Naive B cell (primary cell): ENCODE measurements at regions not wholly inside any gene's neighbourhood (a gene's known extent, or its start where the extent isn't known, plus 50 kb on each side); places are given as distances from the start of the nearest gene placed in this dataset.
A peak's percentile ranks its signal among the peaks of the same experiment; 100 is the strongest.

Source experiments
- ATAC-seq, 2 donors: fragments of 150-1000 bp; cut with Tn5 transposase; 2 replicates each; pipeline ENCODE4 v1.10.0; 2021; ENCODE audit warnings: low read depth in 2 of 2, mild to moderate bottlenecking in 2 of 2, moderate library complexity in 2 of 2
- DNase-seq: peaks from one replicate; pipeline ENCODE4 v3.0.0; 2022
- H3K27ac Mint-ChIP-seq, 6 donors: one replicate each; pipeline ENCODE4 v1.8.0; 2020 to 2022; ENCODE audit warnings: mild to moderate bottlenecking in 6 of 6, mixed read lengths in 6 of 6, moderate library complexity in 5 of 6, inconsistent platforms in 2 of 6
- H3K27me3 Mint-ChIP-seq, 3 donors: one replicate each; pipeline ENCODE4 v1.8.0; 2021 to 2022; ENCODE audit warnings: mixed read lengths in 3 of 3, mild to moderate bottlenecking in 1 of 3
- H3K36me3 Mint-ChIP-seq, 2 donors: one replicate each; pipeline ENCODE4 v1.8.0; 2020 to 2022; ENCODE audit warnings: mixed read lengths in 2 of 2, inconsistent platforms in 1 of 2, mild to moderate bottlenecking in 1 of 2
- H3K4me1 Mint-ChIP-seq, 3 donors: one replicate each; pipeline ENCODE4 v1.8.0; 2020 to 2022; ENCODE audit warnings: mixed read lengths in 3 of 3, inconsistent platforms in 1 of 3, mild to moderate bottlenecking in 1 of 3, moderate library complexity in 1 of 3
- H3K4me3 Mint-ChIP-seq, 8 donors: one replicate each; pipeline ENCODE4 v1.8.0; 2020 to 2022; ENCODE audit warnings: mild to moderate bottlenecking in 8 of 8, mixed read lengths in 8 of 8, moderate library complexity in 8 of 8, inconsistent platforms in 2 of 8
- H3K9me3 Mint-ChIP-seq, 7 donors: one replicate each; pipeline ENCODE4 v1.8.0; 2020 to 2022; ENCODE audit warnings: mixed read lengths in 7 of 7, mild to moderate bottlenecking in 5 of 7, inconsistent platforms in 2 of 7, moderate library complexity in 1 of 7

DNA sequence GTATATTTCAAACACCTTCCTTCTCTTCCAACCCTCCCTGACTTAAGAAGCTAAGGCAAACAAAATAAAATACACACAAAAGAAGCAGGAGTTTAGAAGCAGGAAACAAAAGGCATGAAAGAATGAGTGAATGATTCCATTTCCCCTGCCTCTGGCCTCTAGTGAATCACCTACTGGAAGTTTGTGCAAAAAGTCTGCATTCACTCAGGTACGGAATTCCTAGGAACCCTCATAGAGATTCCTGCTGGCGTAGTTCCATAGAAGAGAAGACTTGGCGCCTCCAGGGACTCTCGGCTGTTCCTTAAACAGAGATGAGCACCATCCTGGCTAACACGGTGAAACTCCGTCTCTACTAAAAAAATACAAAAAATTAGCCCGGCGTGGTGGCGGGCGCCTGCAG is 125.9 kb upstream of the TBL1X start:
- Mint-ChIP-seq H3K27ac (no peak overlapping the region), H3K36me3 (no peaks in the 10 kb centered on the region), H3K9me3 (peaks cover 0 to 5% (median 0%) of the 10 kb centered on the region in 7 donors), H3K27me3 (no peaks in the 10 kb centered on the region), H3K4me3 (peak overlapping the region in 2 of 8 donors; percentile 24 to 37), H3K4me1 (peaks cover 32 to 61% (median 35%) of the 10 kb centered on the region in 3 donors)
- ATAC-seq: no peak
- no peak for DNase-seq

DNA sequence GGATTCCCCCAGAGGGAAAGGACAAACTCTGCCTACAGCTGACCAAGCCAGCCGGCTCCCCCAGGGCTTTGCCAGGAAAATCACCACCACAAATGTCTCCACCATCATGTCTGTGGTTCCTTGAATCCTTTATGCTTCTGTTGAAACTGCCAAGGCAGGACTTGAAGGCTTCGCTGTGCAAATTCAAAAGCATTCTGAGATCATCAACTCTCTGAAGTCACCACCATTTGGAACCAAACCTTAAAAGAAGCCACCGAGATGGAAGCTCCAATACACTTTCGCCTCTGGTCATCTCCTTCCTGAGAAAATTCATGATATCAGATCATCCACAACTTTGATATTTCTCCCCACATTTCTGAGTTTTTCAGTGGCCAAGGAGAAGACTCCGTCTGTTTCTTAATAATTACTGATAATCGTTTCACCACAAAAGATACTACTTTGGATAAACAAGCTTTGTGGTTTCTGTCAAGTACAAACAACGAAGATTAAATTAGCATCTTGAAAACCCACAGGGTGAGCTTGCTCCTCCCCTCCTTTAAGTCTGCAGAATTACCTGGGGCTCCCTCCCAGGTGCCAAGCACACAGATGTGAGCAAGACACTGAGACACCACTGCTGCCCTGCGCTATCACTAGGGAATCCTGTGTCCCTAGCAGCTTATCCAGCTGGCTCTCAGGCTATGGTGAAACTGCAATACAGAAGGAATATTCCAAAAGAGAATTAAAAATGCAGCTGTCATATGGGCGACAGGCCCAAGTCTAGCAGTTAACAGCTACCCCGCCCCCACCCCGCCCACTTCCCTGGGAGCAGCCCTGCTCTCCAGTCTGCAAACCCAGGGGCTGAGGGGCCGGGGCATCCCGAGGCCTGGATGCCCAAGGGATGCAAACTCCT is 125.0 kb upstream of the TBL1X start:
- H3K4me1 Mint-ChIP-seq: peaks cover 32 to 62% (median 35%) of the 10 kb centered on the region in 3 donors
- H3K27me3 Mint-ChIP-seq: no peaks in the 10 kb centered on the region
- peak overlapping the region in 6 of 8 donors; percentile 42 to 89 (median 74) for H3K4me3 Mint-ChIP-seq
- peak overlapping the region in 3 of 6 donors; percentile 69 to 93 (median 78) for H3K27ac Mint-ChIP-seq
- H3K36me3 Mint-ChIP-seq: no peaks in the 10 kb centered on the region
- H3K9me3 Mint-ChIP-seq: peaks cover 0 to 5% (median 0%) of the 10 kb centered on the region in 7 donors
- DNase-seq (no peak), ATAC-seq (no peak)

DNA sequence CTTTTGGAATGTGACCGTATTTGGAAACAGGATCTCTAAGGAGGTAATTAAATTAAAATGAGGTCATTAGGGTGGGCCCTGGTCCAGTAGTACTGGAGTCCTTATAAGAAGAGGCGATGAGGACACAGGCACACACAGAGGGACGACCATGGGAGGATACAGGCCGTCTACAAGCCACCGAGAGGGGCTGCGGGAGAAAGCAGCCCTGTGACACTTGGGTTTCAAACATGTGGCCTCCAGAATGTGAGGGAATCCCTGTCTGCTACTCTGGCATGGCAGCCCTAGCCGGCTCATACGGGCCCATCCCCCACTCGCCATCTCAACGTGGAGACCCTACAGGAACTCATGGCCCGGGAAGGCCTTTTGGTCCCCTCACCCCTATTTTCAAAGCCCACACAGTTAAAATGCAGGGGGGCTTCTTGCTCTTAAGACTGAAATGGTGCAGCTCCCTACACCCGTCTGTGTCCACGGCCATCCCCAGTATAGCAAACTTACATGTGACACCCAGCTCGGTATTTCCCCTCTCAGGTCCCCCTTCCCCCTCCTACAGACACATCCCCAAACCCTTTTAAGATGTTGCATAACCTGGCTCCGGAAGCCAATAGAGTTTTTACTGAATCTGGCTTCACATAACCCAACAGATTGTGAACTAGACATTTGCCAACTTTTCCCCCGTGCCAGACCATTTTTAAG is 124.1 kb upstream of the TBL1X start:
- Mint-ChIP-seq H3K9me3 (peaks cover 0 to 6% (median 0%) of the 10 kb centered on the region in 7 donors), H3K4me3 (peak overlapping the region; percentile 82 to 89 (median 85)), H3K4me1 (peaks cover 32 to 59% (median 35%) of the 10 kb centered on the region in 3 donors), H3K27ac (peak overlapping the region; percentile 87 to 98 (median 95)), H3K36me3 (no peaks in the 10 kb centered on the region), H3K27me3 (no peaks in the 10 kb centered on the region)
- peak; percentile 63 to 71 for ATAC-seq
- DNase-seq: peak; percentile 57

DNA sequence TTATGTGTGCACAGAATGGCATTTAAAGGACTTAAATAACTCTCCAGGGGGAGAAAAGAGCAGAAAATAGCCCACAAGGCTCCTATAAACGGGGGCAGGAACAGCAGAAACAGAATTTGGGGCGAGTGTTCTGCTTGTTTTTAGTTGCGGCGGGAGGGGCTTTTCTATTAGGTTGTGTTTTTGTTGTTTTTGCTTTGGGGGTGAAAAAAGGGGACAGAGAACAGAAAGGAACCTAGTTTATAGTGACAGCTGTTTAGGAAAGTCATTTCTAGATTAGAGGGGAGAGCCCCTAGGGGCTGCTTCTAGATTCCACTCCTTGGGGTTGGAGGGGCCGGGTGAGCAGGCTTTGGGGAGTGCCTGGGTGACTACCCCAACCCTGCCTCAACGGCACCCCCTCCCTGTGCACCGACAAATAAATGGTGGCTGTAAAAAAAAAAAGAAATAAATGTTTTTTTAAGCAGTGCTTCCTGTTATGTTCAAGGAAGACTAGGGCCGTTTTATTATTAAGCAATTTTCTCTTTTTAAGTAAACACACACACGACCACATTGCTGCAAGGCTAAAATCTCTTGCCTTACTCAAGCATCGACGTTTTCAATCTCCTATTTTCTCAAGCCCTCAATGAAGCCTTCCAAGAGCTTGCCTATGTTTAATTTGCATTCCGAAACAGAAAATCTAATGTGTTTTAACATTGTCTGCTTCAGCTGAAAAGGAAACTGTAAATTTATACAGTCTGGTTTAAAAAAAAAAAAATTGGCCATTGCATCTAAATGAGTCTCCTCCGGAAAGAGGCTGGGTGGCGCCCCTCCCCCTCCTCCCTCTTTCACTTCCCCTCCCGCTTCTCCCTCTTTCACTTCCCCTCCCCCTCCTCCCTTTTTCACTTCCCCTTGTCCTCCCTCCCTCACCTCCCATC is 123.3 kb upstream of the TBL1X start:
- no peaks in the 10 kb centered on the region for H3K36me3 Mint-ChIP-seq
- H3K27me3 Mint-ChIP-seq: no peaks in the 10 kb centered on the region
- H3K4me3 Mint-ChIP-seq: peak overlapping the region; percentile 82 to 89 (median 85)
- peak overlapping the region; percentile 87 to 98 (median 95) for H3K27ac Mint-ChIP-seq
- H3K9me3 Mint-ChIP-seq: peaks cover 0 to 6% (median 0%) of the 10 kb centered on the region in 7 donors
- peaks cover 30 to 52% (median 34%) of the 10 kb centered on the region in 3 donors for H3K4me1 Mint-ChIP-seq
- ATAC-seq: peak; percentile 67 to 68
- DNase-seq: peak; percentile 81

DNA sequence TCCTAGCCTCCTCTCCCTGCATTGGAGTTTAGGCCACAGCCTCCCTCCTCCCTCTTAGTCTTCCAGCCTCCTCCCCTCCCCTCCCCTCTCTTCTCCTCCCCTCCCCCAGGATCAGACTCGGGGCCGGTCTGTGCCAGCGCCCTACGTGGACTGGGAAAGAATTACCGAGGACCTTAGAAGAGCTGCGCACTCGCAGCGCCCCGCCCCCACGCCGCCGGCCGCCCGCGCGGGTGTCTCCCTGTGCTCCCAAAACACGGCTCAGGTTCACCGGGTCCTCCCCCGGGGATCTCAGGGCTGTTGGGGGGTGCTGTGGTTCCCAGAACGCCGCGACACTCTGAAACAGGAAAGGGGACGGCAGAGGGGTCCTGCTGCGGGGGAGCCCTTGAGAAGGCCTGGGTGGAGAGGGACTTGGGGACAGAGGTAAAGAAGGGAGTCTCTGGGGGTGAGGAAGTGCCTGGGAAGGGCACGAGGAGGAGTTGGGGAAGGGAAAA is 122.3 kb upstream of the TBL1X start:
- peak; percentile 46 for DNase-seq
- peak; percentile 15 to 17 for ATAC-seq
- H3K9me3 Mint-ChIP-seq: peaks cover 0 to 3% (median 0%) of the 10 kb centered on the region in 7 donors
- H3K4me3 Mint-ChIP-seq: peak overlapping the region; percentile 66 to 87 (median 76)
- no peaks in the 10 kb centered on the region for H3K36me3 Mint-ChIP-seq
- H3K27ac Mint-ChIP-seq: peak overlapping the region; percentile 7 to 98 (median 80)
- no peaks in the 10 kb centered on the region for H3K27me3 Mint-ChIP-seq
- peaks cover 25 to 49% (median 30%) of the 10 kb centered on the region in 3 donors for H3K4me1 Mint-ChIP-seq

DNA sequence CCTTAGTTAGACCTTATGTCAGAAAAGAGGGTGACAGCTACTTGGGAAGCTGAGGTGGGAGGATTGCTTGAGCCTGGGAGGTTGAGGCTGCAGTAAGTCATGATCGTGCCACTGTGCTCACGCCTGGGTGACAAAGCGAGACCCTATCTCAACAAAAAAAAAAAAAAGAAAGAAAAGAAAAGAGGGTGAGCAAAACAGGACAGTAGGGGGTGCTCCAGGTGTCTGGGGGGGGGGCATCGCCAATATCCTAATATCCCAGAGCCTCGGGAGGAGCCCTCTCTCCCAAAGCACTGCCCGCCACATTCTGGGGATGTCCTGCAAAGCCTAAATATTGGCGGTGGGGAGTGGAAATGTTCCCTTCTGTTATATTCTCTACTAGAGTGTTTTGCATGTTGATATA is 120.9 kb upstream of the TBL1X start:
- ATAC-seq (no peak), DNase-seq (no peak)
- H3K36me3 Mint-ChIP-seq: no peaks in the 10 kb centered on the region
- H3K27ac Mint-ChIP-seq: peak overlapping the region in 2 of 6 donors; percentile 37 to 58
- H3K4me1 Mint-ChIP-seq: peaks cover 21 to 44% (median 24%) of the 10 kb centered on the region in 3 donors
- H3K9me3 Mint-ChIP-seq: peaks cover 0 to 5% (median 0%) of the 10 kb centered on the region in 7 donors
- peak overlapping the region in 1 of 8 donors; percentile 41 for H3K4me3 Mint-ChIP-seq
- H3K27me3 Mint-ChIP-seq: no peaks in the 10 kb centered on the region

DNA sequence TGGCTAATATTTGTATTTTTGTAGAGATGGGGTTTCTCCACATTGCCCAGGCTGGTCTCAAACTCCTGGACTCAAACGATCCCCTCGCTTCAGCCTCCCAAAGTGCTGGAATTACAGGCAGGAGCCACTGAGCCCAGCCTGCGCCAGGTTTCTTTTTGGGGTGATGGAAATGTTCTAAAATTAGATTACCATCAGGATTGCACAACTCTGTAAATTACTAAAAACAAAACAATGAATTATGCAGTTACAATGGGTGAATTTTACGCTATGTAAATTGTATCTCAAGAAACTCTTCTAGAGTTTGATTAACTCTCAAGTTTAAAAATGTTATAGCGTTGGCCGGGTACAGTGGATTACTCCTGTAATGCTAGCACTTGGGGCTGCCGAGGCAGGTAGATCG is 118.9 kb upstream of the TBL1X start:
- no peak for DNase-seq
- no peaks in the 10 kb centered on the region for H3K27me3 Mint-ChIP-seq
- peak overlapping the region in 1 of 6 donors; percentile 52 for H3K27ac Mint-ChIP-seq
- peaks cover 10 to 29% (median 14%) of the 10 kb centered on the region in 3 donors for H3K4me1 Mint-ChIP-seq
- H3K9me3 Mint-ChIP-seq: peaks cover 0 to 5% (median 0%) of the 10 kb centered on the region in 7 donors
- no peaks in the 10 kb centered on the region for H3K36me3 Mint-ChIP-seq
- no peak overlapping the region for H3K4me3 Mint-ChIP-seq
- no peak for ATAC-seq

DNA sequence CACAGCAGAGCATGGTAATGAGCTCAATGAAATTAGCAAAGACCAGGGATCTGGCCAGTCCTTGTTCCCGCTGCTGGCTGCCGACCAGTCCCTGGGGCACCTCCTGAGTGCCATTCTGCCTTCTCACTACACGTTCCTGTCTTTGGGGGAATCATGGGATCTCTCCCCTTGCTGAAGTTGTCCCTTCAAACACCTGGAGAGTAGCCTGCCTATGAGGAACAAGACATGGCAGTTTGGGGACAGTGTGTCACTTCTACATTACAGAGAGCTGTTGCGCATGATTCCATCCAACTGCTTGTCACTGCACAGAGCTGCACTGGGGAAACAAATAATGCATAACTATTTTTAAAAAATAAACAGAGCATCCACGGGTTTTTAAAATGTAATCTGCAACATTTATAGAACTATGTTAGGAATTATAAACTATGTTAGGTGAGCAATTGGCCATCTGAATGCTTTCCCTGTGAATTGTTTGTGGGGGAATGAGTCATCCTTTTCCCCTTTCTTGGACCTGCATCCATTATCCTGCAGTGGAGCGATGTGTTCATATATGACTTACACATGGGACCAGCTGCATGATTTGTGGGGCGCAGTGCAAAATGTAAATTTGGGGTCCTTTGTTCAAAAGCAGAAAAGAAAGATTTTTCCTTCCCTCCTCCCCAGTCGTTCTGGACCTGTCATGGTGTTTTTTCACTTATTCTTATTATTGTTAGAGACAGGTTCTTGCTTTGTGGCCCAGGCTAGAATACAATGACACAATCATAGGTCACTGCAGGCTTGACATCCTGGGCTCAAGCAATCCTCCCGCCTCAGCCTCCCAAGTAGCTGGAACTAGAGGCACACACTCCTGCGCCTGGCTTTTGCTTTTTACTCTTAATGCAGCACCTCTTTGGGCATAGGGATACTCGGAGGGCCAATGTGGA is 115.0 kb upstream of the TBL1X start:
- Mint-ChIP-seq H3K4me1 (peaks cover 17 to 34% (median 19%) of the 10 kb centered on the region in 3 donors), H3K36me3 (no peaks in the 10 kb centered on the region), H3K9me3 (peaks cover 0 to 3% (median 0%) of the 10 kb centered on the region in 7 donors), H3K4me3 (no peak overlapping the region), H3K27me3 (no peaks in the 10 kb centered on the region), H3K27ac (no peak overlapping the region)
- no peak for ATAC-seq
- no peak for DNase-seq

DNA sequence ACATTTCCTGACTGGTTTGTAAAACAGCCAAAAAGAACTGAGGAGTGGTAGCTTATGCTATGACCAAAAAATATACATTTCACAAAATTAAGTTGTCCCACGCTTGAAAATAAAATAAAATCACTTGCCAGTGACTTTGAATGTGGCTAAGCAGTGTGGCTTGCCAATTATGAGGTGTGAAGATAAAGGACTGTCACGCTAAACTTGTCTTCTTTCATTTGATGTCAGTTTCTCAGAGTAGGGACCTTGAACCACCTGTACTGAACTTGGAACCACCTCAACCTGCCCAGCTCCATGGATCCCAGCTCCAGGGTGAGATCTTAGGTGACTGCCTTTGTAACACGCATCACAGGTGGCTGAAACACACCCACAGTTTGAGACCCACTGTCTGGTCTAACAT is 113.7 kb upstream of the TBL1X start:
- peaks cover 0 to 4% of the 10 kb centered on the region in 2 donors for H3K36me3 Mint-ChIP-seq
- DNase-seq: no peak
- H3K27ac Mint-ChIP-seq: peak overlapping the region in 1 of 6 donors; percentile 54
- H3K27me3 Mint-ChIP-seq: peaks cover 0 to 11% (median 2%) of the 10 kb centered on the region in 3 donors
- no peak for ATAC-seq
- peaks cover 19 to 36% (median 23%) of the 10 kb centered on the region in 3 donors for H3K4me1 Mint-ChIP-seq
- peak overlapping the region in 2 of 8 donors; percentile 30 to 87 for H3K4me3 Mint-ChIP-seq
- H3K9me3 Mint-ChIP-seq: peaks cover 0 to 6% (median 0%) of the 10 kb centered on the region in 7 donors

DNA sequence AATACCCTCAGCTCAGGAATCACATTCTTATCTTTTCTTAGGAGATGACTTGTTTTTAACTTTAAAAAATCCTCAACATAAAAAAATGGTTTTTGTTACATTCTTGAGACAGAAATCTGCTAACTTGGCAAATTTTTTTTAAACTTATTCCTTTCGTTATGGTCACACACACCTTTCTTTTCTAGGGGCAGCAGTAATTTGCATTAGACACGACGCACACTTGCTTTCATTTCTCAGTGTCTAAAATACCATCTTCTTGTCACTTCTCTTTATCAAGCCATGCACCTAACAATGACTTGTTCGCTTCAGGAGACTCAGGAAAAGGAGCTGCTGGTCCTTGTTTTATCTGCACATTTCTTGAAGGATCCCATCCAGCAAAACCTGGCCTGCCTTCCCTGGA is 112.6 kb upstream of the TBL1X start:
- ATAC-seq (peak; percentile 73 to 80), DNase-seq (peak; percentile 27)
- Mint-ChIP-seq H3K4me3 (peak overlapping the region; percentile 68 to 87 (median 79)), H3K27ac (peak overlapping the region; percentile 4 to 96 (median 68)), H3K4me1 (peaks cover 19 to 36% (median 27%) of the 10 kb centered on the region in 3 donors), H3K27me3 (peaks cover 0 to 17% (median 8%) of the 10 kb centered on the region in 3 donors), H3K9me3 (peaks cover 0 to 11% (median 0%) of the 10 kb centered on the region in 7 donors), H3K36me3 (peaks cover 3 to 10% of the 10 kb centered on the region in 2 donors)

DNA sequence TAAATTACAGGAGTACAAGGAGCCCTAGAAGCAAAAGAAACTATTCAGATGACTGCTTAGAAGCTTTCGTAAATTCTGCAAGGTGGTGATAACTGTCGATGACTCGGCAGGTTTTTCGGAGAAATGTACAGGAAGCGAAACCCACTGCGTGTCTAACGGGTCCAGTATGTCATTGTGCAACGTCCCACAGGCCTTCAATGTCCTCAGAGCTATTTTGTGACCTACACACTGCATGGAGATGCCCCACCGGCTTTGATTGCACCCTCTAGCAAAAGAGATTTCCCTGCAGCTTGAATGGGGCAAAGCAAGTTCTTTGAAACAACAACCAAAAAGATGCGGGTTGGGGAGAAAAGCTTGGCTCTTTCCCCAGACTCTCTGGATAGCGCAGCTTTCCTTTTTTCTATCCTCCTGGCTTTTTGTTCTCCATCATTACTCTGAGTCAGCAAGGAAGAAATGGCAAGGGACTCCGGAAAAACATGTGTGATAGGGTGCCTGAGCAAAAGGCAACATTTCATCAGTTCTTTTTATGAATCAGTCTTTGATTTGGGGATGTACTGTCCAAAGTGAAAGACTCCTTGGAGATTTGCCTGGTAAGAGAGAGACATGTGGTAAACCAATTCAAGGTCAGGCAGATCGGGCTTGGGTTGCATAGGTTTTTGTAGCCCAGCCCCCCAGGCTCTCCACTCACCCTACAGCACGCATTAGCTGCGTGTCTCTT is 112.0 kb upstream of the TBL1X start:
- peaks cover 0 to 17% (median 8%) of the 10 kb centered on the region in 3 donors for H3K27me3 Mint-ChIP-seq
- DNase-seq: peak; percentile 35
- peaks cover 0 to 11% (median 0%) of the 10 kb centered on the region in 7 donors for H3K9me3 Mint-ChIP-seq
- H3K4me3 Mint-ChIP-seq: peak overlapping the region; percentile 68 to 87 (median 79)
- ATAC-seq: peak; percentile 46 to 53
- peak overlapping the region in 5 of 6 donors; percentile 8 to 85 (median 50) for H3K27ac Mint-ChIP-seq
- peaks cover 3 to 10% of the 10 kb centered on the region in 2 donors for H3K36me3 Mint-ChIP-seq
- peaks cover 19 to 36% (median 27%) of the 10 kb centered on the region in 3 donors for H3K4me1 Mint-ChIP-seq
